ENCODE measurements at regions not wholly inside any gene's neighbourhood (a gene's known extent, or its start where the extent isn't known, plus 50 kb on each side); places are given as distances from the start of the nearest gene placed in this dataset.

- DNase-seq (ENCODE audit: low read depth) = no peak
Observed at GRCh38 chr7:157482517-157483087, 145.8 kb downstream of the DNAJB6 start.

GRCh38 chr7:157483515-157483914 is 146.7 kb downstream of the DNAJB6 start:
- no peak for DNase-seq (ENCODE audit: low read depth)

GRCh38 chr7:157483971-157484410 is 147.2 kb downstream of the DNAJB6 start:
- DNase-seq (ENCODE audit: low read depth) = no peak

GRCh38 chr7:157484411-157485081 is 147.7 kb downstream of the DNAJB6 start:
- DNase-seq (ENCODE audit: low read depth) = no peak

- DNase-seq (ENCODE audit: low read depth) = no peak
Observed at GRCh38 chr7:157485361-157485831, 148.6 kb downstream of the DNAJB6 start.

GRCh38 chr7:157486007-157486755 is 149.4 kb downstream of the DNAJB6 start:
- no peak for DNase-seq (ENCODE audit: low read depth)

- DNase-seq (ENCODE audit: low read depth) = no peak
Observed at GRCh38 chr7:157487046-157487770, 150.4 kb downstream of the DNAJB6 start.

- no peak for DNase-seq (ENCODE audit: low read depth)
Observed at GRCh38 chr7:157488281-157488680, 151.5 kb downstream of the DNAJB6 start.

GRCh38 chr7:157488966-157489365 is 152.2 kb downstream of the DNAJB6 start:
- DNase-seq (ENCODE audit: low read depth) = no peak

Measured in iris pigment epithelial cell (primary cell).